PC-3 (cell line): ENCODE measurements at regions not wholly inside any gene's neighbourhood (a gene's known extent, or its start where the extent isn't known, plus 50 kb on each side); places are given as distances from the start of the nearest gene placed in this dataset.

Experiments
- EZH2 ChIP-seq: fragments of 300-600 bp; sonication (generic); IDR thresholded peaks from one replicate; pipeline ENCODE4 v1.6.1; 2017; ENCODE audit warnings: antibody characterized with exemption, mild to moderate bottlenecking, low read length; ENCODE audit not compliant: unreplicated experiment
- TF ChIP-seq, protein P1 (sequence below): fragments of 300-600 bp; sonication (generic); conservative IDR thresholded peaks from 2 replicates; pipeline ENCODE4 v1.5.1; 2017; ENCODE audit warnings: antibody characterized with exemption, low read depth, mild to moderate bottlenecking, low read length

DNA sequence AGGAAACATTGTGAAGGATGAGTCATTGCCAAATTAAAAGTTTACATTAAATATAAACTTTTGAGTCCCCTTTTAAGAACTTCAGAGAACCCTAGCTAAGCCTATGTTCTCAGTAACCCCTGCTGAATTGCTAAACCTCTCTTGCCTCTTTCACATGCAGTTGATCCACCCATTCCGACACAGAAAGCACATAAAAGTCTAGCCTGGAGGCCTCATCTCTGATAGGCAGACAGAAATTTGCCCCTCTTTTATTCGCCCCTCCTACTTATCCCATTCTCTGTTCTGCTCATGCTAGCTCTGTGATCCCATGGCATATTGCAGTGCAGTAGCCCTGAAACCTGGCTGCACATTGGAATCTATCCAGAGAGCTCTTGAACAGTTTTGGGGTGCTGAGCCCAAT is 58.2 kb upstream of the PDE3B start:
- no peak for TF ChIP-seq EZH2
- TF ChIP-seq, protein P1, sequence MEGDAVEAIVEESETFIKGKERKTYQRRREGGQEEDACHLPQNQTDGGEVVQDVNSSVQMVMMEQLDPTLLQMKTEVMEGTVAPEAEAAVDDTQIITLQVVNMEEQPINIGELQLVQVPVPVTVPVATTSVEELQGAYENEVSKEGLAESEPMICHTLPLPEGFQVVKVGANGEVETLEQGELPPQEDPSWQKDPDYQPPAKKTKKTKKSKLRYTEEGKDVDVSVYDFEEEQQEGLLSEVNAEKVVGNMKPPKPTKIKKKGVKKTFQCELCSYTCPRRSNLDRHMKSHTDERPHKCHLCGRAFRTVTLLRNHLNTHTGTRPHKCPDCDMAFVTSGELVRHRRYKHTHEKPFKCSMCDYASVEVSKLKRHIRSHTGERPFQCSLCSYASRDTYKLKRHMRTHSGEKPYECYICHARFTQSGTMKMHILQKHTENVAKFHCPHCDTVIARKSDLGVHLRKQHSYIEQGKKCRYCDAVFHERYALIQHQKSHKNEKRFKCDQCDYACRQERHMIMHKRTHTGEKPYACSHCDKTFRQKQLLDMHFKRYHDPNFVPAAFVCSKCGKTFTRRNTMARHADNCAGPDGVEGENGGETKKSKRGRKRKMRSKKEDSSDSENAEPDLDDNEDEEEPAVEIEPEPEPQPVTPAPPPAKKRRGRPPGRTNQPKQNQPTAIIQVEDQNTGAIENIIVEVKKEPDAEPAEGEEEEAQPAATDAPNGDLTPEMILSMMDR: no peak
